NCI-H460 (cell line): ENCODE measurements at regions not wholly inside any gene's neighbourhood (a gene's known extent, or its start where the extent isn't known, plus 50 kb on each side); places are given as distances from the start of the nearest gene placed in this dataset.
A peak's percentile ranks its signal among the peaks of the same experiment; 100 is the strongest.

Experiments
- DNase-seq: peaks from one replicate; pipeline ENCODE4 v3.0.0-alpha.2; 2016; ENCODE audit warnings: low read depth; ENCODE audit errors: extremely low read depth

GRCh38 chr10:58016614-58017013 lies 251.1 kb downstream of the IPMK start:
- DNase-seq: no peak

GRCh38 chr10:58014436-58014835 lies 253.3 kb downstream of the IPMK start:
- no peak for DNase-seq

GRCh38 chr10:58013406-58013805 lies 254.3 kb downstream of the IPMK start:
- no peak for DNase-seq

GRCh38 chr10:58010073-58010702 lies 257.5 kb downstream of the IPMK start:
- DNase-seq: no peak

- DNase-seq: no peak
Observed at GRCh38 chr10:58003945-58004344, 263.7 kb downstream of the IPMK start.

GRCh38 chr10:58001159-58001558 lies 266.5 kb downstream of the IPMK start:
- no peak for DNase-seq

- DNase-seq: no peak
Observed at GRCh38 chr10:57996536-57996935, 271.2 kb downstream of the IPMK start.

- no peak for DNase-seq
Observed at GRCh38 chr10:57993302-57993701, 274.4 kb downstream of the IPMK start.

- no peak for DNase-seq
Observed at GRCh38 chr10:57992321-57993077, 275.2 kb downstream of the IPMK start.

GRCh38 chr10:57988964-57989363 lies 278.7 kb downstream of the IPMK start:
- DNase-seq: no peak

GRCh38 chr10:57987055-57987721 lies 280.5 kb downstream of the IPMK start:
- DNase-seq: no peak

GRCh38 chr10:57986422-57986821 lies 281.3 kb downstream of the IPMK start:
- no peak for DNase-seq

GRCh38 chr10:57983281-57983791 lies 284.4 kb downstream of the IPMK start:
- DNase-seq: no peak

- DNase-seq: no peak
Observed at GRCh38 chr10:57982091-57982490, 285.6 kb downstream of the IPMK start.

GRCh38 chr10:57979956-57980355 lies 287.7 kb downstream of the IPMK start:
- DNase-seq: no peak

- DNase-seq: peak; percentile 40
Observed at GRCh38 chr10:57979491-57979890, 288.2 kb downstream of the IPMK start.

- no peak for DNase-seq
Observed at GRCh38 chr10:57977262-57977661, 290.4 kb downstream of the IPMK start.

GRCh38 chr10:57973451-57973850 lies 294.2 kb downstream of the IPMK start:
- DNase-seq: no peak

GRCh38 chr10:57972783-57973182 lies 294.9 kb downstream of the IPMK start:
- no peak for DNase-seq

- DNase-seq: no peak
Observed at GRCh38 chr10:57968328-57969016, 299.2 kb downstream of the IPMK start.

- DNase-seq: no peak
Observed at GRCh38 chr10:57964351-57964750, 303.3 kb downstream of the IPMK start.
